ENCODE measurements at regions not wholly inside any gene's neighbourhood (a gene's known extent, or its start where the extent isn't known, plus 50 kb on each side); places are given as distances from the start of the nearest gene placed in this dataset.

DNA sequence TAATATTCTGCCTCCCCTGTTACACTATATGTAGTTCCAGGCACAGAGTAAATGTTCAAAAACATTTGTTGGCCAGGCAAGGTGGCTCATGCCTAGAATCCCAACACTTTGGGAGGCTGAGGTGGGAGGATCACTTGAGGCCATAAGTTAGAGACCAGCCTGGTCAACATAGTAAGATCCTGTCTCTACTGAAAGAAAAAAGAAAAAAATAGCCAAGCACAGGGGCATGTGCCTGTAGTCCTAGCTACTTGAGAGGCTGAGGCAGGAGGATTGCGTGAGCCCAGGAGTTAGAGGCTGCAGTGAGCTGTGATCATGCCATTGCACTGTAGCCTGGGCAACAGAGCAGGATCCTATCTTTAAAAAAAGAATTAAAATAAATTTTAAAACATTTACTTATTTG lies 57.6 kb upstream of the SIM2 start:
- Histone ChIP-seq H3K9me3 (no peaks in the 10 kb centered on the region), H3K36me3 (replicated peaks in 1 of 2; ENCODE audit: insufficient read depth in 1 of 2, low read depth in 2 of 2) (no peaks in the 10 kb centered on the region), H3K4me1 (no peaks in the 10 kb centered on the region), H3K27me3 (no peaks in the 10 kb centered on the region), H3K27ac (no peak overlapping the region), H3K4me3 (no peak overlapping the region)
- WGBS, 2 donors: 90 to 97% methylated on average over 1 of the region's 1 CpG
- no peak for ATAC-seq
- intact Hi-C loops (cut with DNase I): no loop called here
- no peak for TF ChIP-seq POLR2A (IDR thresholded peaks at IDR 0.05)
- TF ChIP-seq, protein P1, sequence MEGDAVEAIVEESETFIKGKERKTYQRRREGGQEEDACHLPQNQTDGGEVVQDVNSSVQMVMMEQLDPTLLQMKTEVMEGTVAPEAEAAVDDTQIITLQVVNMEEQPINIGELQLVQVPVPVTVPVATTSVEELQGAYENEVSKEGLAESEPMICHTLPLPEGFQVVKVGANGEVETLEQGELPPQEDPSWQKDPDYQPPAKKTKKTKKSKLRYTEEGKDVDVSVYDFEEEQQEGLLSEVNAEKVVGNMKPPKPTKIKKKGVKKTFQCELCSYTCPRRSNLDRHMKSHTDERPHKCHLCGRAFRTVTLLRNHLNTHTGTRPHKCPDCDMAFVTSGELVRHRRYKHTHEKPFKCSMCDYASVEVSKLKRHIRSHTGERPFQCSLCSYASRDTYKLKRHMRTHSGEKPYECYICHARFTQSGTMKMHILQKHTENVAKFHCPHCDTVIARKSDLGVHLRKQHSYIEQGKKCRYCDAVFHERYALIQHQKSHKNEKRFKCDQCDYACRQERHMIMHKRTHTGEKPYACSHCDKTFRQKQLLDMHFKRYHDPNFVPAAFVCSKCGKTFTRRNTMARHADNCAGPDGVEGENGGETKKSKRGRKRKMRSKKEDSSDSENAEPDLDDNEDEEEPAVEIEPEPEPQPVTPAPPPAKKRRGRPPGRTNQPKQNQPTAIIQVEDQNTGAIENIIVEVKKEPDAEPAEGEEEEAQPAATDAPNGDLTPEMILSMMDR (IDR thresholded peaks at IDR 0.05): no peak
- no peak for DNase-seq

DNA sequence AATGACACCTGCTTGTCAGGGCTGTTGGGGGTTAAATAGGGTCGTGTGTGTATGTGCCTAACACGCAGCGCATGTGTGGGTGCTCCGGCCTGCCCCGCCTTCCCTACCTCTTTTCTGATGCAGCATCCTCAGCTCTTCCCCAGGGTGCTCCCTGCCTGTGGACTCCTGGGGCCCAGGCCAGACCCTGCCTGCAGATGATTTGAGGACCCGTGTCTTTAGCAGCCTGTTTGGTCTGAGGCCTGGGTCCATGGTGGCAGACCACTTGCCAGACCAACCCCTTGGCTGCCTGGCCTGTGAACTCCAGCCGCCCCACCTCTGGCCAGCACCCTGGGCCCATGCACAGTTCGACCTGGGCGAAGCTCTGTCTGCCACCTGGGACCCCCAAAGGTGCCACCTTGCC lies 57.0 kb upstream of the SIM2 start:
- TF ChIP-seq, protein P1 (IDR thresholded peaks at IDR 0.05): no peak
- TF ChIP-seq POLR2A (IDR thresholded peaks at IDR 0.05): no peak
- WGBS, 2 donors: 81 to 84% methylated on average over 4 to 9 of the region's 9 CpGs
- no peaks in the 10 kb centered on the region for H3K4me1 ChIP-seq
- ATAC-seq (no peak), DNase-seq (no peak)
- H3K4me3 ChIP-seq: no peak overlapping the region
- H3K27me3 ChIP-seq: no peaks in the 10 kb centered on the region
- no peak overlapping the region for H3K27ac ChIP-seq
- intact Hi-C loops (cut with DNase I): no loop called here
- H3K9me3 ChIP-seq: no peaks in the 10 kb centered on the region
- H3K36me3 ChIP-seq (replicated peaks in 1 of 2; ENCODE audit: insufficient read depth in 1 of 2, low read depth in 2 of 2): no peaks in the 10 kb centered on the region

DNA sequence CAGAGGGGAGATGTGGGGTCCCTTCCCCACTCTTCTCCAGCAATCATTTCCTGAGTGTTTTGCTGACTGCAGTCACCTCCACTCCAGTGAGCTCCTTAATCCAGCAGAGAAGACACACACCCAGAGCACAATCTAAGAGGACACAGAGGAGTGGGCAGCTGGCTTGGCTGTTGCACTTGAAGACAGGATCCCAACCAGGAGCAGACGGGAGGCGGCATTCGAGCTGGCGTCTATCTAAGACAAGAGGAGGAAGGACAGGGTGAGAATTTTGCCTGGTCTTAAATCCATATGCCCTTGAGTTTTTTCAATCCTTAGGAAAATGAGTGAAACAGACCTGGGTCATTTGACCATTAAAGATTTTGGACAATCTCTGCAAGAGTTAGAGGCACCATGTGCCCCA lies 56.1 kb upstream of the SIM2 start:
- intact Hi-C loops (cut with DNase I): no loop called here
- TF ChIP-seq POLR2A (IDR thresholded peaks at IDR 0.05): no peak

DNA sequence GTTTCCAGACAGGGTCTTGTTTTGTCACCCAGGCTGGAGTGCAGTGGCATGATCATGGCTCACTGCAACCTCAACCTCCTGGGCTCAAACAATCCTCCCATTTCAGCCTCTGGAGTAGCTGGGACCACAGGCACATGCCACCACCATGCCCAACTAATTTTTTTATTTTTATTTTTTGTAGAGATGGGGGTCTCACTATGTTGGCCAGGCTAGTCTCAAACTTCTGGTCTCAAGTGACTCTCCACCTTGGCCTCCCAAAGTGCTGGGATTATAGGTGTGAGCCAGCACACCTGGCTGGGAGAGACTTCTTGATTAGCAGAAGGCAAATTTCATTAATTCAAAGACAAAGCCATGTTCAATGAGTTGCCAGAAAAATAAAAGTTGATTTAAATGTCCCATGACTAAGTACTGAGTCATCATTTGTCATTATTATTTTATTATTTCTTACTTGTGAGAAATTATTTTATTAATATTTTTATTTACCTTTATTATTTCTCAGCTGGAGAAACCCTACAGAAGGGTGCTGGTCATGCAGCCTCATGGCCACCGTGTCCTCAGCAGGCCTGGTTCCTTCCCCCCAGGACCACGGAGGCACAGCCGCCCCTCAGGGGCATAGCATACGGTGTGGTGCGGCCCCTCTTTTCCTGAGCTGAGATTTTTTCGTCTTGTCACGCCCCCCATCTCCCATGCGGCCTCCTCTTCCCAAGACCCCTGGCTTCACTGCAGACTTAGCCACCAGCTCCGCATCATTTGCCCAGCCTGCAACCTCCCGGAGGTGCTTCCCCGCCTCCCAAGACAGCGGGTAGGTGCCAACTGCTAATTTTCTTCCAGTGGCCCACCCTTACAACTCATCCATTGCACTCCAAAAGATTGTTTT lies 55.3 kb upstream of the SIM2 start:
- H3K4me1 ChIP-seq: no peaks in the 10 kb centered on the region
- no peak for TF ChIP-seq POLR2A (IDR thresholded peaks at IDR 0.05)
- TF ChIP-seq, protein P1 (IDR thresholded peaks at IDR 0.05): no peak
- 84 to 85% methylated on average over 12 of the region's 12 CpGs for WGBS, 2 donors
- H3K4me3 ChIP-seq: no peak overlapping the region
- no peaks in the 10 kb centered on the region for H3K27me3 ChIP-seq
- no peak overlapping the region for H3K27ac ChIP-seq
- no peaks in the 10 kb centered on the region for H3K9me3 ChIP-seq
- no peak for ATAC-seq
- no peak for DNase-seq
- intact Hi-C loops (cut with DNase I): no loop called here
- no peaks in the 10 kb centered on the region for H3K36me3 ChIP-seq (replicated peaks in 1 of 2; ENCODE audit: insufficient read depth in 1 of 2, low read depth in 2 of 2)

More for the DNA sequence above, 56.1 kb upstream of the SIM2 start:
- H3K9me3 ChIP-seq: no peaks in the 10 kb centered on the region
- WGBS, 2 donors: 71 to 92% methylated on average over 4 of the region's 4 CpGs
- ATAC-seq (no peak), DNase-seq (no peak)
- no peak overlapping the region for H3K27ac ChIP-seq
- H3K4me3 ChIP-seq: no peak overlapping the region
- H3K27me3 ChIP-seq: no peaks in the 10 kb centered on the region
- no peaks in the 10 kb centered on the region for H3K4me1 ChIP-seq
- no peaks in the 10 kb centered on the region for H3K36me3 ChIP-seq (replicated peaks in 1 of 2; ENCODE audit: insufficient read depth in 1 of 2, low read depth in 2 of 2)

DNA sequence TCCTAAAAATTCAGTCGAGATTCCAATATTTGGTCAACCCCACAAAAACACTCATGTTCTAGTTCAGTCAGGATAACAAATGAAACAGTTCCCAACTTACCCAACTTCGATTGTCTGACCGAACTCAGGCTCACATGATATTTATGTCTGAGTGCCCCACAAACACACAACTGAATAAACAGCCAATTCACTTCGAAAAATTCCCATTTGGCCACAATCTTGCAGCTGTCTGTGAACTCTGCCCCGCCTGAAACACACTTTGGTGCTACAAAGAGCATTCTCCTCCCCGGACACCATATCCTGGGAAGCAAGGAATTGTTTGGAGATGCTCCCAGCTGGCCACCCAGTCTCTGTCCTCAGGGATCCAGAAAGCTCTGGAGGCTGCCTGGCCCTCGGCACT lies 52.9 kb upstream of the SIM2 start:
- no peaks in the 10 kb centered on the region for H3K27me3 ChIP-seq
- H3K4me1 ChIP-seq: no peaks in the 10 kb centered on the region
- ATAC-seq: no peak

More for the DNA sequence above, 52.9 kb upstream of the SIM2 start:
- no peak overlapping the region for H3K4me3 ChIP-seq
- TF ChIP-seq, protein P1 (IDR thresholded peaks at IDR 0.05): no peak
- no peak for TF ChIP-seq POLR2A (IDR thresholded peaks at IDR 0.05)
- no peaks in the 10 kb centered on the region for H3K36me3 ChIP-seq (replicated peaks in 1 of 2; ENCODE audit: insufficient read depth in 1 of 2, low read depth in 2 of 2)
- WGBS, 2 donors: 66 to 78% methylated on average over 7 of the region's 7 CpGs
- no peaks in the 10 kb centered on the region for H3K9me3 ChIP-seq
- intact Hi-C loops (cut with DNase I): no loop called here
- DNase-seq: no peak
- H3K27ac ChIP-seq: no peak overlapping the region

Measured in body of pancreas (tissue), 4 donors.